GM21528 (cell line): ENCODE measurements at regions not wholly inside any gene's neighbourhood (a gene's known extent, or its start where the extent isn't known, plus 50 kb on each side); places are given as distances from the start of the nearest gene placed in this dataset.
"Not testable (repeated sequence)": the region's sequence is repeated elsewhere in the genome, so short reads cannot be mapped to it uniquely, and the experiment has no call there.

Source experiments
- ATAC-seq: cut with Tn5 transposase; IDR thresholded peaks from one replicate; pipeline ENCODE4 v1.9.1; 2021; ENCODE audit warnings: mild to moderate bottlenecking, moderate library complexity; ENCODE audit not compliant: unreplicated experiment, low FRiP score

- no peak for ATAC-seq
Observed at GRCh38 chrX:54615109-54615508, 85.1 kb downstream of the GNL3L start.

DNA sequence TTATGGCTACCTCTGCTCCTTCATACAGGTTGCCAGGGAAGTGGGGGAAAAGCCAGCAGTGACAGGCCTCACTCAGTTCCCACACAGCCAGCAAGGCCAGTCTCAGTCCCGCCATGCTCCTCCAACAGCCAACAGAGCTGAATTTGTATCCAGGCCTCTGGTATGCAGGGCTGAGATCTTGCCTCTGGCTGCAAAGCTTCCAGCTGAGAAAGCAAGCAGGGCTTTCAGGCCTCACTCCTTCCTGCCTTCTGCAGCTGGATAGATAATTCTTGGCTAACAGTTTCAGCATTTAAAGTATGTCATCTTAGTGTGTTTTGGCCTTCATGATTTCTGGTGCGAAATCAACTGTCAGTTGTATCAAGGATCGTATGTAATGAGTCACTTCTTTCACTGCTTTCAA is 103.6 kb downstream of the GNL3L start:
- no peak for ATAC-seq

GRCh38 chrX:54639018-54639345 is 109.0 kb downstream of the GNL3L start:
- no peak for ATAC-seq

DNA sequence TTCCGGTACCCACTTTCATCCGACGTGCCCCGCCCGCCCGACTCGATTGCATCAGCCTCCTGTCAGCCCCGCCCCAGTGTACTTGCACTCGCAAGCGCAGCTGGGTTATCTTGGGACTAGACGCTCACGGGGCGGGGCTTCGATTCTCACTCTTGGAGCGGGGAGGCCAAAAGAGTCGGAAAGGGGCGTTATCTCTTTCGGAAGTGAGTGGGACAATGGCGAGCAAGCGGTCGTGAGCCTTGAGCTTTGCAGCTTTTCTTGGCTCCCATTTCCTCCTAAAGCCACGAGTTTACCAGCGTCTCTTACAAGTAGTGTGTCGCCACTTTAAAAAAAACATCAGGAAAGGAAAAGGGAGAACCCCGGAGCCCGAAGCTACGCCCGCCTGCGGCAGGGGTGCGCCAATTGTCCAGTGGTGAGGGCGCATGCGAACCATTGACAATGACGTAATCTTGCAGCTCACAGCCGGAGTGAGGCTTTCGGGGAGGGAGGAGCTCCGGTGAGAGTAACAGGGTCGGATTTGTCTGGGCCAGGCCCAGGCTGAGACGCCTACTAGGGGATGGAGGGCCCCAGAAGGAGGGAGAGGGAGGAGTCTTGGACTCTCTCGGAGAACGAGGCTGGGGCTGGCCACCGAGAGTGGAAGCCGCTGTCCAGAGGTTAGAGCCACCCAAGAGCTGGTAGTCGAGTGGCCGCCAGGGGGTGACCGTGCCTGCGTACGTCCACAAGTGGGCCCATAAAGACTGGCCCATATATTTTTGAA is 109.5 kb downstream of the GNL3L start:
- ATAC-seq = peak; percentile 94

DNA sequence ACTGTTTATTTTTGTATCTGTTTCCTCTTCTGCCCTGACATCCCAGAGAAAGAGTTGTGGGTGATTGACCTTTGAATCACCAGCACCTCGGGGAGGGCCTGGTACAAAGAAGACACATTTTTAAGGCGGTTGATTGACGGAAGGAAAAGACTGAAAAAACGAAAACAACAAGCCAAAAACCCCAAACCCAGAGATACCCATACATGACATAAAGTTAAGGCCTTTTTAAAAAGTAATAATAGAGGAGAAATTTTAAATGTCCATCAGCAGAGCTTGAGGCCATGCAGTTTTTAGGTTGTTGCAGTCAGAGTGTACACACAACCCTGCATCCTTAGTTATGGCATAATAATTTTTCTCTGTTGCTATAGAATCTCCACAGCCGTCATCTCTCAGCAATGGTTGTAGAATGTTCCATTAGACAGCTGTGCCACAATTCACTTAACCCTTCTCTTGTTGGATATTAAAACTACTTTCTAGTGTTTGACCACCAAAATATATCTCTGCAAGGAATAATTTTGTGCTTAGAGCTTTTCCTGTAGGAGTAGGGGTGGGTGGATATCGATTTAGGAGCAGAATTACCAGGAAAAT is 110.2 kb downstream of the GNL3L start:
- no peak for ATAC-seq

GRCh38 chrX:54640736-54641135 is 110.7 kb downstream of the GNL3L start:
- ATAC-seq = no peak

GRCh38 chrX:54641530-54641929 is 111.5 kb downstream of the GNL3L start:
- no peak for ATAC-seq

DNA sequence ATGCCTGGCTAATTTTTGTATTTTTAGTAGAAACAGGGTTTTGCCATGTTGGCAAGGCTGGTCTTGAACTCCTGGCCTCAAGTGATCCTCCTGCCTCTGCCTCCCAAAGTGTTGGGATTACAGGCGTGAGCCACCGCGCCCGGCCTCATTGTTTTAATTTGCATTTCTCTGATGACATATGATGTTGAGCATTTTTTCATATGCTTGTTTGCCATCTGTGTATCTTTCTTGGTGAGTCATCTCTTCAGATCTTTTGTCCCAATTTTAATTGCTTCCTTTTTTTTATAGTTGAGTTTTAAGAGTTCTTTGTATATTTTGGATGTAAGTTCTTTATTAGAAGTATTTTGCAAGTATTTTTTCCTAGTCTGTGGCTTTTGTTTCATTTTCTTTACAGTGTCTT is 117.6 kb downstream of the GNL3L start:
- not testable (repeated sequence) for ATAC-seq

GRCh38 chrX:54659547-54659946 is 129.5 kb downstream of the GNL3L start:
- ATAC-seq = no peak

DNA sequence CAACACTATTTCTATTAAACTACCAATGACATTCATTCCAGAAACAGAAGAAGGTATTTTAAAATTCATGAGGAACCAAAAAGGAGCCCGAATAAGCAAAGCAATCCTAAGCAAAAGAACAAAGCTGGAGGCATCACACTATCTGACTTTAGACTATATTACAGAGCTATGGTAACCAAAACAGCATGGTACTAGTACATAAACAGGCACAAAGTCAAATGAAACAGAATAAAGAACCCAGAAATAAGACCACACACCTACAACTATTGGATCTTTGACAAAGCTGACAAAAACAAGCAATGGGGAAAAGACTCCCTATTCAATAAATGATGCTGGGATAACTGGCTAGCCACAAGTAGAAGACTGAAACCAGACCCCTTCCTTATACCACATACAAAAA is 122.3 kb downstream of the ITIH6 start:
- ATAC-seq = no peak

DNA sequence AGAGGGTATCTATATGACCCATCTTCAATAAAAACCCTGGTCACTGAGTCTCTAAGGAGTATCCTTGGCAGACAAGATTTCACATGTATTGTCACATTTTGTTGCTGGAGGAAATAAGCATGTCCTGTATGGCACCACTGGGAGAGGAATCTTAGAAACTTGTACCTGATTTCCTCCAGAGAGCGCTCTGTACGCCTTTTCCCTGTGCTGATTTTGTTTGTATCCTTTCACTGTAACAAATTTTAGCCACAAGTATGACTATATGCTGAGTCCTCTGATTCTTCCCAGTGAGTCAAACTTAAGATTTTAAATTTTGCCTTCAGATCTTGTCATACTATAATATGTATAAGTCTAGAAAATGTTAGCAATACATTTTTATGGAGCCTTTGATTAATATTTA is 102.8 kb downstream of the ITIH6 start:
- no peak for ATAC-seq

DNA sequence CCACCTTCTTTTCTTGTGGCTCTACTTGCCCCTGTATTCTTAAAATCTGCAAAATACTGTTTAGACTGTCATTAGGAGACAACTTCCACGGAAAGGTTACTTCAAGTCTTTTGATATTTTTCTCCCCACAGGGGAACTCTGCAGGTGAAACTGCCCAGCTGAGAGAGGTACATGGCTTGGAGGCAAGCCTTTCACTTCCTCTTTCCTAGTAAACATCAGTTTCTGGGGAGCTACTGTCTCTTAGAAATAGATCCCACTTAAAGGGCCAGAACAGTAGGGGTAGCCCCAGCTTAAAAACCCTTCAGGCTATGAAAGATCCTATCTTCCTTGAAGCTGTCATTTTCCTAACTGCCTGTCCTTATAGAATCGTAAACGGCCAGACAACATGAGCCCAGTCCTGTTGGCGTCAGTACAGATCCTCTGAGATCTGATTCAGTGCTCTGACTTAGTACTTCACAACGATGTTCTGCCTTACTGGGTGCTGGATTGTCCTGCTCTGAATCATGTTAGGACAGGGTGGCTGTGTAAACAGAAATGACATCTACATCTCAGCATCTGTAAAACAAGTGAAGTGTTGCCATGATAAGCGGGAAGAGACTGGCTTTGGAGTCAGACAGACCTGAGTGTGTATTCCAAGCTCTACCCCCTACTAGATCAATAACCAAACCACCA is 102.1 kb downstream of the ITIH6 start:
- ATAC-seq = peak; percentile 95
